Psoas muscle (tissue), 7 donors: ENCODE measurements at regions not wholly inside any gene's neighbourhood (a gene's known extent, or its start where the extent isn't known, plus 50 kb on each side); places are given as distances from the start of the nearest gene placed in this dataset.
A peak's percentile ranks its signal among the peaks of the same experiment; 100 is the strongest.

Experiments used
- ATAC-seq, 4 donors: fragments of 200-7000 bp; cut with Tn5 transposase; one replicate each; pipeline ENCODE4 v1.9.1; 2020; ENCODE audit warnings: moderate library complexity in 3 of 4, mild to moderate bottlenecking in 2 of 4
- DNase-seq, 2 donors: peaks; one replicate each; pipeline ENCODE4 v3.0.0-alpha.2; 2020
- H3K27ac ChIP-seq: fragments of 200-600 bp; one replicate; pipeline ENCODE4 v1.8.0; 2022
- H3K27me3 ChIP-seq, 3 donors: fragments of 200-600 bp in 1 of 3; one replicate each; pipeline versions ENCODE4 v1.6.1 to v1.8.0; 2013 to 2022; ENCODE audit warnings: low read length in 2 of 3, mild to moderate bottlenecking in 2 of 3, moderate library complexity in 1 of 3; ENCODE audit not compliant: insufficient read depth in 3 of 3
- H3K36me3 ChIP-seq, 2 donors: fragments of 200-600 bp in 1 of 2; one replicate each; pipeline versions ENCODE4 v1.6.1 to v1.8.0; 2013 to 2022; ENCODE audit warnings: low read depth in 1 of 2, mild to moderate bottlenecking in 1 of 2, moderate library complexity in 1 of 2; ENCODE audit not compliant: insufficient read depth in 1 of 2
- H3K4me1 ChIP-seq: fragments of 200-600 bp; one replicate; pipeline ENCODE4 v1.8.0; 2022
- H3K4me3 ChIP-seq: fragments of 200-600 bp; one replicate; pipeline ENCODE4 v1.8.0; 2022; ENCODE audit warnings: mild to moderate bottlenecking
- H3K9me3 ChIP-seq: fragments of 200-600 bp; one replicate; pipeline ENCODE4 v1.8.0; 2022
- CTCF ChIP-seq: fragments of 200-600 bp; IDR thresholded peaks from one replicate; pipeline ENCODE4 v1.8.0; 2022; ENCODE audit warnings: antibody characterized with exemption
- WGBS, 3 donors: extraction: QIAGEN DNeasy Blood & Tissue Kit; methylation state at CpG; one replicate each; pipeline versions ENCODE4 v1.1.6 to v1.1.7; 2013; 5-methylcytosine and 5-hydroxymethylcytosine counted together
- intact Hi-C, 2 donors: fragments of 100-400 bp; cut with DNase I; formaldehyde crosslinking; loops; one replicate each; pipeline versions ENCODE4 v1.11.0 to v1.14.2; 2022
- donor health status: healthy with polysubstance abuse.
- donor health status: DM: no; HTN: no; CAD: no; lungs with moderate emphysema.
- donor health status: Bipolar disorder and iron deficiency.
- donor health status: healthy.
- donor health status: DM: yes; HTN: yes; CAD: no.
- donor health status: DM: no; HTN: no; CAD: no.
- donor health status: DM: yes; HTN: yes; CAD: no.

- H3K27me3 ChIP-seq, result peaks cover 0 to 15% (median 2%) of the 10 kb centered on the region in 3 donors
- no peak for ATAC-seq
- no peaks in the 10 kb centered on the region for H3K9me3 ChIP-seq
- H3K4me3 ChIP-seq, result no peak overlapping the region
- 87 to 90% (median 88%) methylated on average over 5 of the region's 5 CpGs for WGBS, 3 donors
- no peak for TF ChIP-seq CTCF
- peak in 1 of 2 donors; percentile 6 for DNase-seq
- no peaks in the 10 kb centered on the region for H3K36me3 ChIP-seq
- intact Hi-C loops, result no loop called here
- H3K27ac ChIP-seq, result no peak overlapping the region
- H3K4me1 ChIP-seq, result no peaks in the 10 kb centered on the region
These were observed 393.4 kb downstream of the SEC14L1 start for GRCh38 chr17:77534137-77534536.

GRCh38 chr17:77535435-77535834 lies 394.7 kb downstream of the SEC14L1 start:
- Histone ChIP-seq H3K27ac (no peak overlapping the region), H3K9me3 (no peaks in the 10 kb centered on the region), H3K4me1 (no peaks in the 10 kb centered on the region), H3K27me3 (peaks cover 0 to 3% (median 0%) of the 10 kb centered on the region in 3 donors), H3K4me3 (no peak overlapping the region), H3K36me3 (no peaks in the 10 kb centered on the region)
- WGBS, 3 donors, result 37 to 45% (median 39%) methylated on average over 10 of the region's 10 CpGs
- DNase-seq (peak in 1 of 2 donors; percentile 6), ATAC-seq (no peak)
- intact Hi-C loops, result no loop called here
- no peak for TF ChIP-seq CTCF

- Histone ChIP-seq H3K9me3 (no peaks in the 10 kb centered on the region), H3K4me1 (no peaks in the 10 kb centered on the region), H3K27me3 (peaks cover 0 to 4% (median 0%) of the 10 kb centered on the region in 3 donors), H3K4me3 (no peak overlapping the region), H3K27ac (no peak overlapping the region), H3K36me3 (no peaks in the 10 kb centered on the region)
- no peak for ATAC-seq
- TF ChIP-seq CTCF, result no peak
- no peak for DNase-seq
- WGBS, 3 donors, result 61 to 71% (median 65%) methylated on average over 6 of the region's 6 CpGs
- intact Hi-C loops, result no loop called here
These were observed 395.1 kb downstream of the SEC14L1 start for GRCh38 chr17:77535892-77536291.

- ATAC-seq, result no peak
These were observed 396.8 kb downstream of the SEC14L1 start for GRCh38 chr17:77537566-77537965.

More at GRCh38 chr17:77537566-77537965, 396.8 kb downstream of the SEC14L1 start:
- H3K36me3 ChIP-seq, result no peaks in the 10 kb centered on the region
- intact Hi-C loops, result no loop called here
- no peak for DNase-seq
- H3K4me3 ChIP-seq, result no peak overlapping the region
- no peak for TF ChIP-seq CTCF
- H3K27ac ChIP-seq, result no peak overlapping the region
- H3K9me3 ChIP-seq, result no peaks in the 10 kb centered on the region
- no peaks in the 10 kb centered on the region for H3K4me1 ChIP-seq
- H3K27me3 ChIP-seq, result peaks cover 0 to 9% (median 0%) of the 10 kb centered on the region in 3 donors
- WGBS, 3 donors, result 87 to 93% (median 88%) methylated on average over 7 of the region's 7 CpGs
